BLaER1 treated with 17β-estradiol and CSF1 and Interleukin-3, amounts not matched to agents 10 nM and 100 nM (cell line): ENCODE measurements at regions not wholly inside any gene's neighbourhood (a gene's known extent, or its start where the extent isn't known, plus 50 kb on each side); places are given as distances from the start of the nearest gene placed in this dataset.
"Not testable (repeated sequence)": the region's sequence is repeated elsewhere in the genome, so short reads cannot be mapped to it uniquely, and the experiment has no call there.

Experiments used
- H3K27ac ChIP-seq, 11 experiments: shearing (Covaris generic); formaldehyde crosslinking; 2 replicates each; pipeline ENCODE4 v1.8.1; 2022
- H3K27me3 ChIP-seq, 11 experiments: shearing (Covaris generic); formaldehyde crosslinking; 2 replicates each; pipeline ENCODE4 v1.8.1; 2022
- H3K36me3 ChIP-seq, 11 experiments: shearing (Covaris generic); formaldehyde crosslinking; 2 replicates each; pipeline ENCODE4 v1.8.1; 2022
- H3K4me1 ChIP-seq, 10 experiments: shearing (Covaris generic); formaldehyde crosslinking; 2 replicates each; pipeline ENCODE4 v1.8.1; 2022
- H3K4me2 ChIP-seq, 11 experiments: shearing (Covaris generic); formaldehyde crosslinking; 2 replicates each; pipeline ENCODE4 v1.8.1; 2022
- H3K4me3 ChIP-seq, 10 experiments: shearing (Covaris generic); formaldehyde crosslinking; 2 replicates each; pipeline ENCODE4 v1.8.1; 2022
- H3K9ac ChIP-seq, 11 experiments: shearing (Covaris generic); formaldehyde crosslinking; 2 replicates each; pipeline ENCODE4 v1.8.1; 2022
- H3K9me3 ChIP-seq, 11 experiments: shearing (Covaris generic); formaldehyde crosslinking; replicated peaks in 1 of 11; 2 replicates each; pipeline ENCODE4 v1.8.1; 2022
- H4K20me1 ChIP-seq, 11 experiments: shearing (Covaris generic); formaldehyde crosslinking; 2 replicates each; pipeline ENCODE4 v1.8.1; 2022
- Cebpa-rat ChIP-seq, 11 experiments: shearing (Covaris generic); IDR thresholded peaks; 2 replicates each; pipeline ENCODE4 v1.8.1; 2022

- Histone ChIP-seq H3K27me3 (no peaks in the 10 kb centered on the region), H3K9me3 (no peaks in the 10 kb centered on the region), H3K4me2 (no peak overlapping the region), H3K4me3 (no peak overlapping the region), H3K36me3 (no peaks in the 10 kb centered on the region), H3K27ac (no peak overlapping the region), H3K4me1 (no peaks in the 10 kb centered on the region), H4K20me1 (no peaks in the 10 kb centered on the region), H3K9ac (no peak overlapping the region)
- TF ChIP-seq Cebpa-rat (IDR thresholded peaks at IDR 0.05), result no peak
Measured at GRCh38 chr9:119709431-119709830, 340.2 kb upstream of the BRINP1 start.

- Histone ChIP-seq H3K4me3 (no peak overlapping the region), H3K36me3 (no peaks in the 10 kb centered on the region), H3K9ac (no peak overlapping the region), H3K4me1 (no peaks in the 10 kb centered on the region), H4K20me1 (no peaks in the 10 kb centered on the region), H3K27me3 (no peaks in the 10 kb centered on the region), H3K9me3 (no peaks in the 10 kb centered on the region), H3K27ac (no peak overlapping the region), H3K4me2 (no peak overlapping the region)
- TF ChIP-seq Cebpa-rat (IDR thresholded peaks at IDR 0.05), result no peak
Measured at GRCh38 chr9:119707228-119707845, 338.1 kb upstream of the BRINP1 start.

GRCh38 chr9:119701651-119702050 is 332.4 kb upstream of the BRINP1 start:
- Histone ChIP-seq H3K27me3 (no peaks in the 10 kb centered on the region), H3K9me3 (peaks cover 0 to 5% (median 0%) of the 10 kb centered on the region in 11 experiments; a peak in 1 of 22 replicates), H4K20me1 (no peaks in the 10 kb centered on the region), H3K4me1 (no peaks in the 10 kb centered on the region), H3K36me3 (no peaks in the 10 kb centered on the region), H3K9ac (no peak overlapping the region), H3K4me3 (no peak overlapping the region), H3K27ac (no peak overlapping the region), H3K4me2 (no peak overlapping the region)
- no peak for TF ChIP-seq Cebpa-rat (IDR thresholded peaks at IDR 0.05)

DNA sequence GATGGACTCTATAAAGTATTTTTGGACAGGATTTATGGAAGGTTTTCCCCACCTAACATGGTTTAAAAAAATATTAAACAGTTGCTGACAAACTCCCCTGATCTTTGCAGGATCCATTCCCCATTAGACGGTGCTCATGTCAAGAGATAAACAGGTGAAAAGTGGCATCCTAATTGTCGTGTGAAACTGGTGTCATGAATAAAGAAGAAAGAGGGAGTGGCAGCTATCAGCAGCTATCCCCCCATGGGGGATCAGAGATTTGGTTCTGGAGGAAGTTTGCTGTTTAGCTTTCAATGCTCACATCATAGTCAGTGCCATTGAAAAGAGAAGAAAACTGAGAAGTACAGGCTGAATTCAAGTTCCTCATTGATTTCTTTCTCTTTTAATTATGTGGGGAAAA is 329.3 kb upstream of the BRINP1 start:
- Histone ChIP-seq H3K4me1 (no peaks in the 10 kb centered on the region), H3K9me3 (peaks cover 0 to 5% (median 0%) of the 10 kb centered on the region in 11 experiments; a peak in 1 of 22 replicates), H3K36me3 (no peaks in the 10 kb centered on the region), H3K9ac (no peak overlapping the region), H3K27me3 (no peaks in the 10 kb centered on the region), H3K27ac (no peak overlapping the region), H4K20me1 (no peaks in the 10 kb centered on the region), H3K4me3 (no peak overlapping the region), H3K4me2 (no peak overlapping the region)
- TF ChIP-seq Cebpa-rat (IDR thresholded peaks at IDR 0.05), result no peak

- Histone ChIP-seq H3K4me3 (no peak overlapping the region), H3K36me3 (no peaks in the 10 kb centered on the region)
- no peak for TF ChIP-seq Cebpa-rat (IDR thresholded peaks at IDR 0.05)
Measured at GRCh38 chr9:119697996-119698395, 328.8 kb upstream of the BRINP1 start.

GRCh38 chr9:119689879-119690278 is 320.6 kb upstream of the BRINP1 start:
- Histone ChIP-seq H3K9me3 (no peaks in the 10 kb centered on the region), H3K9ac (no peak overlapping the region), H3K4me3 (no peak overlapping the region), H3K27ac (no peak overlapping the region), H3K4me2 (no peak overlapping the region), H3K36me3 (no peaks in the 10 kb centered on the region), H4K20me1 (no peaks in the 10 kb centered on the region), H3K4me1 (no peaks in the 10 kb centered on the region), H3K27me3 (no peaks in the 10 kb centered on the region)
- TF ChIP-seq Cebpa-rat (IDR thresholded peaks at IDR 0.05), result no peak

More at GRCh38 chr9:119697996-119698395, 328.8 kb upstream of the BRINP1 start:
- no peak overlapping the region for H3K4me2 ChIP-seq
- no peaks in the 10 kb centered on the region for H3K27me3 ChIP-seq
- H3K9me3 ChIP-seq, result peaks cover 0 to 5% (median 0%) of the 10 kb centered on the region in 11 experiments; a peak in 1 of 22 replicates
- no peak overlapping the region for H3K27ac ChIP-seq
- H3K4me1 ChIP-seq, result no peaks in the 10 kb centered on the region
- no peak overlapping the region for H3K9ac ChIP-seq
- H4K20me1 ChIP-seq, result no peaks in the 10 kb centered on the region

DNA sequence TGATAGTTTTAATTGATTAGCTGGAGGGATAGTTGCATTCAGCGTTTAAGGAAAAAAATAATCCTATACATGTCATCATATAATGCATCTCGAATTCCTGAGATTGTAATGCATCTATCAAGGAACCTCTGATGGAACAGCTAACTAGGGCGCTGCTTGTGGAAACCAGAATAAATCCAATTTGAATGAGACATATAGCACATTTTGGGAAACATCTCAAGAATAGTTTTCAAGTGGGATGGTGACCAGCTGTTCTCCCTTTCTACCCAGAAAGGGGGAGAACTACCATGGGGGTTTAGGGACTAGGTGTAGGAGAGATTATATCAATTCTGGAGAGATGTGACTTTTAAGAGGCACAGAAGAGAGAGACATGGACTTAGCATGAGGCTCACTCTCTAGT is 319.3 kb upstream of the BRINP1 start:
- H4K20me1 ChIP-seq, result no peaks in the 10 kb centered on the region
- no peaks in the 10 kb centered on the region for H3K27me3 ChIP-seq
- no peaks in the 10 kb centered on the region for H3K36me3 ChIP-seq
- no peaks in the 10 kb centered on the region for H3K4me1 ChIP-seq
- TF ChIP-seq Cebpa-rat (IDR thresholded peaks at IDR 0.05), result no peak
- H3K27ac ChIP-seq, result no peak overlapping the region
- H3K9ac ChIP-seq, result no peak overlapping the region
- H3K4me3 ChIP-seq, result no peak overlapping the region
- no peak overlapping the region for H3K4me2 ChIP-seq
- no peaks in the 10 kb centered on the region for H3K9me3 ChIP-seq

DNA sequence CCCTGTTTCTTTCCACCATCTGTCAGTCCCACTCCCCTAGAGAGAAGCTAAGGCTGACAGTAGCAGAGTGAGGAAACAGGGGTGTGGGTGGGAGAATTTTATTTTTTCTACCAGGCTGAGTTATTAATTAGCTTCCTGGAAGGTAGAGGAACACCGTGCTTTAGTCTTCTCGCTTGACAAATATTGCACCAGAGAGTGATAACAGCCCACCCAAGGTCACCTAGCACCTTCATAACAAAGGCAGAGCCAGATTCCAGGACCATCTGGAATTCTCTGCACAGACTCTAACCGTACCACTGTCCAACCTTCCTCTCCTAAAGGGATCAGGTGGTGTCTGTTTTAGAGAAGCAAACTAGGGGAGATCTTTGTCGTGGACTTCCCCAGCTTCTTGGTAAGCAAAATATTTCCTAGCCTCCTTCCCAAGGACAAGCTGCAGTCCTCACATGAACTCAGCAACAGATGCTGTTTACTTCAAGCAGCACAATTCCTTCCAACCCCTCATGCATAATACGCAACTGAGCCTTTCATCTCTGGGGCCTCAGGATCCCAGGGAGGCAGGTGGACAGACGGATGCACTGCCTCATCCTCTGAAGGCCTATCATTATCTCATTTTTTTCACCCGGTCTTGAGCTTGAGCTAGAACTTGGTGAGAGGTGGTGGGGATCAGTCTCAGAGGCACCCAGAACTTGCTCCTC is 308.7 kb upstream of the BRINP1 start:
- H3K27me3 ChIP-seq, result no peaks in the 10 kb centered on the region
- TF ChIP-seq Cebpa-rat (IDR thresholded peaks at IDR 0.05), result no peak
- no peaks in the 10 kb centered on the region for H3K4me1 ChIP-seq
- no peaks in the 10 kb centered on the region for H3K36me3 ChIP-seq
- no peak overlapping the region for H3K4me3 ChIP-seq
- no peak overlapping the region for H3K27ac ChIP-seq
- no peaks in the 10 kb centered on the region for H4K20me1 ChIP-seq
- no peaks in the 10 kb centered on the region for H3K9me3 ChIP-seq
- H3K4me2 ChIP-seq, result no peak overlapping the region
- H3K9ac ChIP-seq, result no peak overlapping the region

DNA sequence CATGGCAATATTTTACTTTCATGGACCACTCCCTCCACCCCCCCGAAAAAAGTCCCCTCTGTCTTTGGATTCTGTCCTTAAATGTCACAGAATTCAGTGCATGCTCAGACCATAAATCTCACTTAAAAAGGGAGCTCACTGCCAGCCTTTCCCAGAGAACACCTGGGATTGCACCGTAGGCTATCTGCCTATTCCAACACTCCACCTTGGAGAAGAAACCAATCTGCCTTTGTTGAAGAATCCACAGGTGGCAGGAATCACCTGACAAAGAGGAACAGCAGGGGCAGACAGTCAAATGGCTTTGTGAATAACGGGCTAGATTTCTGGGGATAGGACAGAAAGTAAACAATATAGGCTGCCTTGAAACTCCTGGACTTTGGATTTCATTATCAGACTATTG is 306.7 kb upstream of the BRINP1 start:
- no peak overlapping the region for H3K4me3 ChIP-seq
- H3K4me2 ChIP-seq, result no peak overlapping the region
- no peaks in the 10 kb centered on the region for H3K4me1 ChIP-seq
- no peak overlapping the region for H3K9ac ChIP-seq
- no peak for TF ChIP-seq Cebpa-rat (IDR thresholded peaks at IDR 0.05)
- H3K27ac ChIP-seq, result no peak overlapping the region
- no peaks in the 10 kb centered on the region for H4K20me1 ChIP-seq
- no peaks in the 10 kb centered on the region for H3K27me3 ChIP-seq
- no peaks in the 10 kb centered on the region for H3K9me3 ChIP-seq
- no peaks in the 10 kb centered on the region for H3K36me3 ChIP-seq

DNA sequence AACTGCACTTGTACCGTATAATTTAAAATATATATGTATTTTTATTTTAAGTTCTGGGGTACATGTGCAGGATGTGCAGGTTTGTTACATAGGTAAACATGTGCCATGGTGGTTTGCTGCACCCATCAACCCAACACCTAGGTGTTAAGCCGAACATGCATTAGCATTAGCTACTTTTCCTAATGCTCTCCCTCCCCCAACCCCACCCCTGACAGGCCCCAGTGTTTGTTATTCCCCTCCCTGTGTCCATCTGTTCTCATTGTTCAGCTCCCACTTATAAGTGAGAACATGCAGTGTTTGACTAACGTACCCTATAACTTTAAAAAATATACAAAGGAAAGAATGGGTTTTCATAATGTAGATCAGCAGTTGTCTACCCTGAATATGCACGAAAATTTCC is 303.5 kb upstream of the BRINP1 start:
- not testable (repeated sequence) for H3K27ac ChIP-seq, H3K36me3 ChIP-seq, H3K4me1 ChIP-seq, H3K4me2 ChIP-seq, H3K4me3 ChIP-seq, H4K20me1 ChIP-seq, H3K27me3 ChIP-seq, H3K9me3 ChIP-seq, H3K9ac ChIP-seq
